ENCODE measurements at regions not wholly inside any gene's neighbourhood (a gene's known extent, or its start where the extent isn't known, plus 50 kb on each side); places are given as distances from the start of the nearest gene placed in this dataset.

DNA sequence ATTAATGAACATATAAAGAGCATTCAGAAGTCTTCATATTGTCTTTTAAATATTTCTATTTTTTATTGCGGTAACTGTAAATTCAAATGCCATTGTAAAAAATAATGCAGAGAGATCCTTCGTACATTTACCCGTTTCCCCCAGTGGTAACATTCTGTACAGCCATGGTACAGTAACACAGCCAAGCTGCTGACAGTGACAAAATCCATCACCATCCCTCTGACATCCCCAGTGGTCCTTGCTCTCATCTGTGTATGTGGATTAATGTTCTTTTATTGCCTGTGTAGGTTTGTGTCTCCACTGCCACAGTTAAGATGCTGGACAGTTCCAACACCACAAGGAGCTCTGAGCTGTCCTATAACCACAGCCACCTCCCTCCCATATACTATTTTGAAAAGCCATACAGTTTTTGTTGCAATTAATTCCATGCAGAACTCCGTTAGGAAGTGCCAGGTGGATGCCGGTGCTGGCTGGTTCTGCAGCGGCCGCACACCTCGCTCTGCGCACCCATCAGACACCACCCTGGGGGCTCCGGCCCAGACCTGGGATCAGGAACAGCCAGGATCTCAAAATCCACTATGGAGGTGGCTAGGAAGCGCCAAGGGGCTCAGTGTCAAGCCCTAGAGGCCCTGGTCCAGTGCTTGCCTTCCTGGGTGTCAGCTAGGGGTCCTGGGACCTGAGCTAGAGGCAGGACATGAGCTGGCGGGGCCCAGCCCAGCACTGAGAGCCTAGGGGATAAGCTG is 93.1 kb upstream of the PMEPA1 start:
- H3K27me3 ChIP-seq, result peaks cover 0 to 16% (median 0%) of the 10 kb centered on the region in 4 donors
- peaks cover 0 to under 1% (median 0%) of the 10 kb centered on the region in 3 donors for H3K4me1 ChIP-seq
- H3K9me3 ChIP-seq, result no peaks in the 10 kb centered on the region
- H3K4me3 ChIP-seq, result no peak overlapping the region
- no peaks in the 10 kb centered on the region for H3K36me3 ChIP-seq
- TF ChIP-seq CTCF (IDR thresholded peaks at IDR 0.05), result no peak
- no peak for TF ChIP-seq POLR2A (IDR thresholded peaks at IDR 0.05)
- no peak for DNase-seq
- H3K27ac ChIP-seq, result no peak overlapping the region
- 93 to 94% methylated on average over 3 to 7 of the region's 12 CpGs for WGBS, 2 donors
- intact Hi-C loops (cut with DNase I), result no loop called here

DNA sequence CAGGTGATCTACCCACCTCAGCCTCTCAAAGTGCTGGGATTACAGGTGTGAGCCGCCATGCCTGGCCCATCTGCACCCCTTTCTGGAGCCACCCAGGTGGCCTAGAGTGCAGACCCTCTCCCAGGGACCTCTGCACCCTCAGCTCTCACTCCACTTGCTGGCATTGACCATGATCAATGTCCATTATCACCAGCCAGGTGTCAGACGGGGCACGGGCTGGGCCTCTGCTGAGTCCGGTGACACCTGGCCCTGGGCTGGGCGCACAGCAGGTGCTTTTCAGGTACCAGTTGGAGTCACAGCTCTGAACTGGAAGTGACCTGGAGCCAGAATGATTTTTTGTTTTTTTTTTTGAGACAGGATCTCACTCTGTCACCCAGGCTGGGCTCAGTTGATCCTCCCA is 91.8 kb upstream of the PMEPA1 start:
- Histone ChIP-seq H3K4me3 (no peak overlapping the region), H3K27ac (no peak overlapping the region), H3K9me3 (no peaks in the 10 kb centered on the region), H3K4me1 (no peaks in the 10 kb centered on the region), H3K27me3 (peaks cover 0 to 16% (median 0%) of the 10 kb centered on the region in 4 donors), H3K36me3 (no peaks in the 10 kb centered on the region)
- 30% methylated on average over 2 of the region's 5 CpGs; no CpG with 5 or more reads in 1 of the 2 donors for WGBS, 2 donors
- no peak for TF ChIP-seq POLR2A (IDR thresholded peaks at IDR 0.05)
- TF ChIP-seq CTCF (IDR thresholded peaks at IDR 0.05), result no peak
- intact Hi-C loops (cut with DNase I), result no loop called here
- DNase-seq, result no peak

DNA sequence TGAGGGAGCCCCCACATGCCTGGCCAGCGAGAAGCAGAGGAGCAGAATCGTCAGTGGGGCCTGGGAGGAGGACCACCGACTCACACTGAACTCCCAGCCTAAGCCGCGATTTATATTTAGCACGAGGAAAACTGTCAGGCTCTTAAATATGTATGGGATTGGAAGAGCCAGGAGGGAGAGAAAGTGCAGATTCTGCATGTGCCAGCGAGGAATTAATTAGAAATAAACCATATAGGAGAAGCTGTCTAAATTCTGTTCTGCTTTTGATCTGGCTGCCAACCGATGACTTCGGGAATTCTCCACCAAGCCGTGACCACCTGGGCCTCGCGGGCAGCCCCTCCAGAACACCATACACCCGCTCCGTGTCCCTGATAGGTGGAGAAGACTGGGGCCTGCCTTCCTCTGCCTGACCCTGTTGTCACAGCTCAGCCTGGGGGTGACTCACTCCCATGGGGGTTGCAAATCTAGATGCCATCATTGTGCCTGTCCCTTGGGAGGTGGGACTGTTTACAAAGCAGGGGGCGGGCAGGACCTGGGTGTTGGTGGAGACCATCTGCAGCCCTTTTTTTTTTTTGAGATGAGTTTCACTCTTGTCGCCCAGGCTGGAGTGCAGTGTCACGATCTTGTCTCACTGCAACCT is 91.1 kb upstream of the PMEPA1 start:
- Histone ChIP-seq H3K36me3 (no peaks in the 10 kb centered on the region), H3K27ac (no peak overlapping the region), H3K4me1 (no peaks in the 10 kb centered on the region), H3K9me3 (no peaks in the 10 kb centered on the region), H3K27me3 (peaks cover 0 to 14% (median 0%) of the 10 kb centered on the region in 4 donors), H3K4me3 (no peak overlapping the region)
- intact Hi-C loops (cut with DNase I), result no loop called here
- TF ChIP-seq POLR2A (IDR thresholded peaks at IDR 0.05) (no peak), CTCF (IDR thresholded peaks at IDR 0.05) (no peak)
- DNase-seq, result no peak
- WGBS, 2 donors, result 67 to 78% methylated on average over 12 to 15 of the region's 17 CpGs

DNA sequence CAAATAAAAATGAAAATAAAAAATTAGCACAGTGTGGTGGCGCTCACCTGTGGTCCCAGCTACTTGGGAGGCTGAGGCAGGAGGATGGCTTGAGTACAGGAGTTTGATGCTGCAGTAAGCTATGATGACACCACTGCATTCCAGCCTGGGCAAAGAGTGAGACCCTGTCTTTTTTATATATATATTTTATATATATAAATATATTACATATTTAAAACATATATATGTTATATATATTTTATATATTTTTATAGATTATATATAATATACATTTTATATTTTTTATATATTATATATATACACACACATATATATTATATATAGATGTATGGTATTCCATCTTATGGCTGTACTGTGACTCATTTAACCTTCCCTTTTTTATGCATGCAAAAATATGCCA is 87.6 kb upstream of the PMEPA1 start:
- H3K27ac ChIP-seq, result no peak overlapping the region
- peaks cover 0 to 2% (median 0%) of the 10 kb centered on the region in 4 donors for H3K27me3 ChIP-seq
- intact Hi-C loops (cut with DNase I), result no loop called here
- DNase-seq, result no peak
- no peaks in the 10 kb centered on the region for H3K4me1 ChIP-seq
- WGBS, 2 donors, result 86 to 95% methylated on average over 1 of the region's 1 CpG
- no peak overlapping the region for H3K4me3 ChIP-seq
- TF ChIP-seq CTCF (IDR thresholded peaks at IDR 0.05), result no peak
- no peak for TF ChIP-seq POLR2A (IDR thresholded peaks at IDR 0.05)
- H3K9me3 ChIP-seq, result no peaks in the 10 kb centered on the region
- H3K36me3 ChIP-seq, result no peaks in the 10 kb centered on the region

DNA sequence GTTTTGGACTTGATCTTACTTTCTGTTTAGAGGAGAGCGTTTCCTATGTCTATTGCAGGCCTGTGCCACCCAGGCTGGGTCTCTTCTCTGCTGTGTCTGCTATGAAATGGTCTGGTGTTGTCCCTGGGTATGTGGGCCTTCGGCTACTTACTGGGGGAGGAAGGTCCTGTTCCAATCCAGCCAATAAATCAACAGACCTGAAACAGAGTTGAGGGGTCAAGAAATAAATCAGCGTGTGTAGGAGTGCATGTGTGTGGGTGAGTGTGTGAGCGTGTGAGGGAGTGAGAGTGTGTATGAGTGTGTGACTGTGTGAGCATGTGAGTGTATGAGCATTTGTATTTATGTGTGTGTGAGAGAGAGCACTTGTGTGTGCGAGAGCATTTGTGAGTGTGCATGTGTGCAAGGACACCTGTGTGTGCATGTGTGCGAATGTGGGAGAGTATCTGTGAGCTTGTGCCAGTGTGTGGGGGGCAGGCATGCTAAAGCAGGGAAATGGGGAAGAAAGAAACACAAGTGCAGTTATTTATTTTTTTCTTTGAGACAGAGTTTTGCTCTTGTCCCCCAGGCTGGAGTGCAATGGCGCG is 86.3 kb upstream of the PMEPA1 start:
- Histone ChIP-seq H3K9me3 (no peaks in the 10 kb centered on the region), H3K36me3 (no peaks in the 10 kb centered on the region), H3K4me1 (no peaks in the 10 kb centered on the region), H3K27ac (no peak overlapping the region), H3K4me3 (no peak overlapping the region), H3K27me3 (peaks cover 0 to 2% (median 0%) of the 10 kb centered on the region in 4 donors)
- intact Hi-C loops (cut with DNase I), result no loop called here
- TF ChIP-seq POLR2A (IDR thresholded peaks at IDR 0.05), result no peak
- TF ChIP-seq CTCF (IDR thresholded peaks at IDR 0.05), result no peak
- 72 to 80% methylated on average over 7 to 8 of the region's 8 CpGs for WGBS, 2 donors
- DNase-seq, result no peak

Measured in esophagus squamous epithelium (tissue), 5 donors.